Tibial nerve (tissue), 4 donors: ENCODE measurements at regions not wholly inside any gene's neighbourhood (a gene's known extent, or its start where the extent isn't known, plus 50 kb on each side); places are given as distances from the start of the nearest gene placed in this dataset.

Experiments used
- DNase-seq, 2 donors: peaks; one replicate each; pipeline ENCODE4 v3.0.0-alpha.2; 2019; ENCODE audit warnings: low spot score in 2 of 2
- H3K27ac ChIP-seq, 4 donors: fragments of 200-600 bp; sonication (generic) in 3 of 4; one replicate each; pipeline ENCODE4 v1.5.1; 2017 to 2019; ENCODE audit warnings: mild to moderate bottlenecking in 1 of 4
- H3K27me3 ChIP-seq, 2 donors: fragments of 200-600 bp; sonication (generic) in 1 of 2; one replicate each; pipeline versions ENCODE4 v1.5.1 to v1.6.0; 2017 to 2019
- H3K36me3 ChIP-seq, 3 donors: fragments of 200-600 bp; sonication (generic); one replicate each; pipeline ENCODE4 v1.5.1; 2018 to 2019
- H3K4me1 ChIP-seq, 4 donors: fragments of 200-600 bp; sonication (generic) in 3 of 4; one replicate each; pipeline ENCODE4 v1.5.1; 2017 to 2019
- H3K4me3 ChIP-seq, 4 donors: fragments of 200-600 bp; sonication (generic) in 3 of 4; one replicate each; pipeline ENCODE4 v1.5.1; 2017 to 2019; ENCODE audit warnings: mild to moderate bottlenecking in 1 of 4, moderate library complexity in 1 of 4
- H3K9me3 ChIP-seq, 4 donors: fragments of 200-600 bp; sonication (generic) in 3 of 4; one replicate each; pipeline ENCODE4 v1.5.1; 2017 to 2019
- CTCF ChIP-seq, 5 experiments: fragments of 200-600 bp in 3 of 5; fragments of 450-650 bp in 2 of 5; sonication (generic) in 3 of 5; IDR thresholded peaks; one replicate each; pipeline ENCODE4 v1.5.1; 2016 to 2019; ENCODE audit warnings: antibody characterized with exemption in 5 of 5, mild to moderate bottlenecking in 3 of 5, moderate library complexity in 2 of 5
- EP300 ChIP-seq, 2 donors: sonication (generic); formaldehyde crosslinking; IDR thresholded peaks; one replicate each; pipeline ENCODE4 v1.6.1; 2017; ENCODE audit warnings: antibody characterized with exemption in 2 of 2, mild to moderate bottlenecking in 1 of 2
- POLR2A ChIP-seq, 2 donors: fragments of 450-650 bp; IDR thresholded peaks; one replicate each; pipeline ENCODE4 v1.6.1; 2017; ENCODE audit warnings: antibody characterized with exemption in 2 of 2, mild to moderate bottlenecking in 2 of 2, moderate library complexity in 2 of 2
- WGBS, 2 donors: methylation state at CpG; one replicate each; pipeline ENCODE4 v1.1.5; 2018; 5-methylcytosine and 5-hydroxymethylcytosine counted together

DNA sequence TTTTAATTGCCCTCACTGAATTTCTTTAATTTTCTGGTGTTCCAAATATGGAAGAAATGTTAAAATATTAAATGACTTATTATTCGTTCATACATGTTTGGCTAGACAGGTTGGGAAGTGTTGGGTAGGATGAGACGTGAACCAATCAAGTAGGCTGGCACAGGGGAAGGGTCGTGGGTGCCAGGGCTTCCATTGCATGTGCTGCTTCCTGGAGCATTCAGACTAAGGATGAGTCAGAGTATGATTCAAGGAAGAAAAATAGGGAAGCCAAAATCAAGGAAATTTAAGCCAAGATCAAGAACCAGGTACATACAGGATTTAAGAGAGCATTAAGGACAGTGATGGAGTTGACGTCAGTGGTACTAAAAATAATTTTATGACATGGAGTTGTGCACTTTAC, 2068.0 kb downstream of the MAT2B start:
- no peak overlapping the region for H3K4me3 ChIP-seq
- H3K9me3 ChIP-seq = no peaks in the 10 kb centered on the region
- TF ChIP-seq POLR2A (IDR thresholded peaks at IDR 0.05) (no peak), EP300 (IDR thresholded peaks at IDR 0.05) (no peak), CTCF (IDR thresholded peaks at IDR 0.05) (no peak)
- no peaks in the 10 kb centered on the region for H3K27me3 ChIP-seq
- no peaks in the 10 kb centered on the region for H3K4me1 ChIP-seq
- DNase-seq = no peak
- H3K36me3 ChIP-seq = no peaks in the 10 kb centered on the region
- H3K27ac ChIP-seq = no peak overlapping the region
- WGBS, 2 donors = 69 to 71% methylated on average over 4 of the region's 4 CpGs

DNA sequence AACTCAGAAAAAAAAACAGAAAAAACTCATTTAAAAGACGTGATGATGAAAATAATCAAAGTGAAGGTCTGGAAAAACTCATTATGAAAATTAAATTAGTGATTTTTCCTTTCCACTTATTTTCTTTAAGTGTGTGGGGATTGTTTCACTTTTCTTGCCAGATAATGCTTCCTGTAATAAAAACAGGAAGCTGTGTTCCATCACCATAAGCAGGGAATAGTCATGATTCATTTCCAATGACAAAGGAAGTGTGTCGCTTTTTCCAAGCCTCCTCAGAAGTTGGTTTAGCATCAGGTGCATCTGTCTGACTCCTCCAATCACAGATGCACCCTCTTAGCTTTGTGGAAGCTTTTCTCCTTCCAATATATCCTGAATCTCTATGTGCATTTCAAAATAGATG, 2068.7 kb downstream of the MAT2B start:
- Histone ChIP-seq H3K4me3 (no peak overlapping the region), H3K4me1 (no peaks in the 10 kb centered on the region), H3K27me3 (no peaks in the 10 kb centered on the region), H3K27ac (no peak overlapping the region), H3K36me3 (no peaks in the 10 kb centered on the region), H3K9me3 (no peaks in the 10 kb centered on the region)
- no peak for TF ChIP-seq EP300 (IDR thresholded peaks at IDR 0.05)
- no peak for TF ChIP-seq CTCF (IDR thresholded peaks at IDR 0.05)
- TF ChIP-seq POLR2A (IDR thresholded peaks at IDR 0.05) = no peak
- DNase-seq = no peak
- WGBS, 2 donors = 52 to 63% methylated on average over 2 of the region's 2 CpGs

- H3K27ac ChIP-seq = no peak overlapping the region
Observed at GRCh38 chr5:165576678-165577275, 2071.4 kb downstream of the MAT2B start.

GRCh38 chr5:165579911-165580310, 2074.5 kb downstream of the MAT2B start:
- no peaks in the 10 kb centered on the region for H3K4me1 ChIP-seq
- no peak overlapping the region for H3K27ac ChIP-seq
- no peaks in the 10 kb centered on the region for H3K36me3 ChIP-seq
- H3K4me3 ChIP-seq = no peak overlapping the region
- DNase-seq = no peak
- TF ChIP-seq POLR2A (IDR thresholded peaks at IDR 0.05) (no peak), EP300 (IDR thresholded peaks at IDR 0.05) (no peak), CTCF (IDR thresholded peaks at IDR 0.05) (no peak)
- no peaks in the 10 kb centered on the region for H3K27me3 ChIP-seq
- no peaks in the 10 kb centered on the region for H3K9me3 ChIP-seq

More at GRCh38 chr5:165576678-165577275, 2071.4 kb downstream of the MAT2B start:
- H3K4me3 ChIP-seq = no peak overlapping the region
- no peak for TF ChIP-seq CTCF (IDR thresholded peaks at IDR 0.05)
- TF ChIP-seq POLR2A (IDR thresholded peaks at IDR 0.05) = no peak
- TF ChIP-seq EP300 (IDR thresholded peaks at IDR 0.05) = no peak
- DNase-seq = no peak
- no peaks in the 10 kb centered on the region for H3K4me1 ChIP-seq
- H3K9me3 ChIP-seq = no peaks in the 10 kb centered on the region
- H3K27me3 ChIP-seq = no peaks in the 10 kb centered on the region
- WGBS, 2 donors = 89 to 90% methylated on average over 3 of the region's 3 CpGs
- H3K36me3 ChIP-seq = no peaks in the 10 kb centered on the region

DNA sequence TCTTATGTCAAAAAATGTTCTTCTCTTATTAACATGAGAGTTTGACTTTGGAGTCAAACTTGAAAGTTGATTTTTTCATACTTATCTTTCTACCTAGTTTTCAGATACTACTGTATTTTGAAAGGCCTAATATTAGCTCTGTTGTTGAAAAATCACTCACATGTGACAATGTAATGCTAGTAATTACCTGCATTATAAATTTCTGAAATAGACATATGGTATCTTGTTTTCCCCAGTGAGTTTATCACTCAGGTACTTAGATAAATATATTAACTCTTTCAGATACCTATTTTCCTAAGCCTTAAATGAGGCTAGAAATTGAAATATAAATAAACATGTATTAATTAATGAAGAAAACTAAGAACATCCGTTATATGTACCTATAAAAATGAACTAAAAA, 2089.3 kb downstream of the MAT2B start:
- H3K27me3 ChIP-seq = no peaks in the 10 kb centered on the region
- H3K36me3 ChIP-seq = no peaks in the 10 kb centered on the region
- no peaks in the 10 kb centered on the region for H3K4me1 ChIP-seq
- WGBS, 2 donors = 91 to 93% methylated on average over 1 of the region's 1 CpG
- H3K9me3 ChIP-seq = no peaks in the 10 kb centered on the region
- no peak for DNase-seq
- TF ChIP-seq POLR2A (IDR thresholded peaks at IDR 0.05) (no peak), CTCF (IDR thresholded peaks at IDR 0.05) (no peak), EP300 (IDR thresholded peaks at IDR 0.05) (no peak)
- no peak overlapping the region for H3K27ac ChIP-seq
- no peak overlapping the region for H3K4me3 ChIP-seq
